ENCODE measurements at regions not wholly inside any gene's neighbourhood (a gene's known extent, or its start where the extent isn't known, plus 50 kb on each side); places are given as distances from the start of the nearest gene placed in this dataset.

GRCh38 chrX:123013141-123013540 lies 170.9 kb upstream of the GRIA3 start:
- 42% methylated on average over 1 of the region's 1 CpG for WGBS (ENCODE audit: insufficient coverage, insufficient replicate concordance, low lambda C conversion rate, missing lambda C conversion rate)
- Histone ChIP-seq H3K27me3 (replicated peaks in 1 of 2; ENCODE audit: control insufficient read depth in 2 of 2, insufficient read depth in 2 of 2, low read length in 1 of 2) (no peaks in the 10 kb centered on the region), H2AFZ (ENCODE audit: control insufficient read depth, low read depth, low read length) (no peak overlapping the region), H3K79me2 (ENCODE audit: control insufficient read depth, insufficient read depth, low read length) (no peaks in the 10 kb centered on the region), H3K36me3 (ENCODE audit: control insufficient read depth in 2 of 2, insufficient read depth in 2 of 2, low read length in 1 of 2) (no peaks in the 10 kb centered on the region), H3K9ac (ENCODE audit: control insufficient read depth, insufficient read depth, low read length) (no peak overlapping the region), H3K4me3 (no peak overlapping the region), H3K9me3 (replicated peaks; ENCODE audit: control insufficient read depth, insufficient read depth, low read length) (no peaks in the 10 kb centered on the region), H3K4me1 (ENCODE audit: control insufficient read depth, insufficient read depth, low read length) (no peaks in the 10 kb centered on the region), H3K27ac (ENCODE audit: control insufficient read depth, insufficient read depth) (no peak overlapping the region), H4K20me1 (ENCODE audit: control insufficient read depth, insufficient read depth) (no peaks in the 10 kb centered on the region), H3K4me2 (ENCODE audit: control insufficient read depth, insufficient read depth) (no peak overlapping the region)
- ChIA-PET SMC1A (ENCODE audit: uncharacterized antibody, unreplicated experiment) (no interaction called here), CTCF (no interaction called here), RAD21 (ENCODE audit: unreplicated experiment) (no interaction called here), POLR2A (no interaction called here)
- DNase-seq (ENCODE audit: low read depth, low spot score), result no peak
- TF ChIP-seq TCF7 (IDR thresholded peaks at IDR 0.05; ENCODE audit: borderline replicate concordance), result no peak
- no peak for TF ChIP-seq WRNIP1 (IDR thresholded peaks at IDR 0.05; ENCODE audit: borderline replicate concordance, low read depth, low read length)
- no peak for TF ChIP-seq SRF (IDR thresholded peaks at IDR 0.05; ENCODE audit: low read depth in 2 of 2, low read length in 2 of 2)
- TF ChIP-seq BRCA1 (IDR thresholded peaks at IDR 0.05; ENCODE audit: low read depth, low read length), result no peak
- TF ChIP-seq HDAC6 (IDR thresholded peaks at IDR 0.05; ENCODE audit: unreplicated experiment), result no peak
- TF ChIP-seq PKNOX1 (IDR thresholded peaks at IDR 0.05), result no peak
- no peak for TF ChIP-seq ELK1 (IDR thresholded peaks at IDR 0.05; ENCODE audit: low read depth, low read length)
- TF ChIP-seq HCFC1 (IDR thresholded peaks at IDR 0.05; ENCODE audit: low read length), result no peak
- no peak for TF ChIP-seq SIN3A (IDR thresholded peaks at IDR 0.05; ENCODE audit: low read depth, low read length)
- no peak for TF ChIP-seq CHD4 (IDR thresholded peaks at IDR 0.05)
- no peak for FAIRE-seq
- intact Hi-C loops (cut with micrococcal nuclease; ENCODE audit: unreplicated experiment), result no loop called here
- no peak for ATAC-seq
- BruUV-seq (replicated peaks), result no TSS peak
- in situ Hi-C loops (cut with MboI), result no loop called here

Data from GM12878 (cell line).